Dedifferentiated amniotic fluid mesenchymal stem cell (primary cell): ENCODE measurements at regions not wholly inside any gene's neighbourhood (a gene's known extent, or its start where the extent isn't known, plus 50 kb on each side); places are given as distances from the start of the nearest gene placed in this dataset.

ENCODE experiments used
- DNase-seq: peaks from one replicate; pipeline ENCODE4 v3.0.0-alpha.2; 2016; ENCODE audit errors: extremely low spot score

- DNase-seq: no peak
Observed at GRCh38 chr2:49490710-49491109, 336.4 kb upstream of the FSHR start.

GRCh38 chr2:49487139-49487538, 332.8 kb upstream of the FSHR start:
- DNase-seq: no peak

- DNase-seq: no peak
Observed at GRCh38 chr2:49480520-49480919, 326.2 kb upstream of the FSHR start.

- DNase-seq: no peak
Observed at GRCh38 chr2:49465157-49465831, 311.0 kb upstream of the FSHR start.

GRCh38 chr2:49459314-49459993, 305.1 kb upstream of the FSHR start:
- DNase-seq: no peak

GRCh38 chr2:49444005-49444404, 289.7 kb upstream of the FSHR start:
- no peak for DNase-seq

GRCh38 chr2:49426996-49427395, 272.7 kb upstream of the FSHR start:
- no peak for DNase-seq

- DNase-seq: no peak
Observed at GRCh38 chr2:49416252-49416651, 261.9 kb upstream of the FSHR start.

GRCh38 chr2:49404108-49404507, 249.8 kb upstream of the FSHR start:
- no peak for DNase-seq

GRCh38 chr2:49403637-49404036, 249.3 kb upstream of the FSHR start:
- DNase-seq: no peak

GRCh38 chr2:49379406-49379805, 225.1 kb upstream of the FSHR start:
- DNase-seq: no peak

GRCh38 chr2:49371128-49371701, 216.9 kb upstream of the FSHR start:
- DNase-seq: no peak

GRCh38 chr2:49369650-49370049, 215.3 kb upstream of the FSHR start:
- no peak for DNase-seq

- no peak for DNase-seq
Observed at GRCh38 chr2:49369101-49369500, 214.8 kb upstream of the FSHR start.

- no peak for DNase-seq
Observed at GRCh38 chr2:49367003-49367402, 212.7 kb upstream of the FSHR start.

- DNase-seq: no peak
Observed at GRCh38 chr2:49360407-49360767, 206.1 kb upstream of the FSHR start.

- no peak for DNase-seq
Observed at GRCh38 chr2:49359721-49360406, 205.5 kb upstream of the FSHR start.

GRCh38 chr2:49355611-49356010, 201.3 kb upstream of the FSHR start:
- DNase-seq: no peak

- DNase-seq: no peak
Observed at GRCh38 chr2:49351560-49351959, 197.2 kb upstream of the FSHR start.

- no peak for DNase-seq
Observed at GRCh38 chr2:49343638-49344037, 189.3 kb upstream of the FSHR start.

- no peak for DNase-seq
Observed at GRCh38 chr2:49342156-49342555, 187.8 kb upstream of the FSHR start.

GRCh38 chr2:49335546-49335945, 181.2 kb upstream of the FSHR start:
- no peak for DNase-seq

- no peak for DNase-seq
Observed at GRCh38 chr2:49332415-49332814, 178.1 kb upstream of the FSHR start.
